ENCODE measurements at regions not wholly inside any gene's neighbourhood (a gene's known extent, or its start where the extent isn't known, plus 50 kb on each side); places are given as distances from the start of the nearest gene placed in this dataset.

- peaks cover 5% of the 10 kb centered on the region for H3K9me3 Mint-ChIP-seq (ENCODE audit: low read depth)
- H3K27ac Mint-ChIP-seq = no peak overlapping the region
- no peak overlapping the region for H3K4me3 Mint-ChIP-seq (ENCODE audit: low read depth)
- no peaks in the 10 kb centered on the region for H3K4me1 Mint-ChIP-seq (ENCODE audit: low read depth)
- DNase-seq (ENCODE audit: low spot score, unreplicated experiment) = no peak
- TF ChIP-seq, protein P1, sequence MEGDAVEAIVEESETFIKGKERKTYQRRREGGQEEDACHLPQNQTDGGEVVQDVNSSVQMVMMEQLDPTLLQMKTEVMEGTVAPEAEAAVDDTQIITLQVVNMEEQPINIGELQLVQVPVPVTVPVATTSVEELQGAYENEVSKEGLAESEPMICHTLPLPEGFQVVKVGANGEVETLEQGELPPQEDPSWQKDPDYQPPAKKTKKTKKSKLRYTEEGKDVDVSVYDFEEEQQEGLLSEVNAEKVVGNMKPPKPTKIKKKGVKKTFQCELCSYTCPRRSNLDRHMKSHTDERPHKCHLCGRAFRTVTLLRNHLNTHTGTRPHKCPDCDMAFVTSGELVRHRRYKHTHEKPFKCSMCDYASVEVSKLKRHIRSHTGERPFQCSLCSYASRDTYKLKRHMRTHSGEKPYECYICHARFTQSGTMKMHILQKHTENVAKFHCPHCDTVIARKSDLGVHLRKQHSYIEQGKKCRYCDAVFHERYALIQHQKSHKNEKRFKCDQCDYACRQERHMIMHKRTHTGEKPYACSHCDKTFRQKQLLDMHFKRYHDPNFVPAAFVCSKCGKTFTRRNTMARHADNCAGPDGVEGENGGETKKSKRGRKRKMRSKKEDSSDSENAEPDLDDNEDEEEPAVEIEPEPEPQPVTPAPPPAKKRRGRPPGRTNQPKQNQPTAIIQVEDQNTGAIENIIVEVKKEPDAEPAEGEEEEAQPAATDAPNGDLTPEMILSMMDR (IDR thresholded peaks at IDR 0.05; ENCODE audit: unreplicated experiment) = no peak
- H3K27me3 Mint-ChIP-seq = no peaks in the 10 kb centered on the region
- H3K36me3 Mint-ChIP-seq (ENCODE audit: insufficient read depth) = no peaks in the 10 kb centered on the region
Measured at GRCh38 chr1:80048716-80049115, 1042.2 kb upstream of the ADGRL4 start.

GRCh38 chr1:80047791-80048190 lies 1041.3 kb upstream of the ADGRL4 start:
- TF ChIP-seq, protein P1 (IDR thresholded peaks at IDR 0.05; ENCODE audit: unreplicated experiment) = no peak
- Mint-ChIP-seq H3K4me3 (ENCODE audit: low read depth) (no peak overlapping the region), H3K9me3 (ENCODE audit: low read depth) (peaks cover 5% of the 10 kb centered on the region), H3K36me3 (ENCODE audit: insufficient read depth) (no peaks in the 10 kb centered on the region), H3K27me3 (no peaks in the 10 kb centered on the region), H3K27ac (no peak overlapping the region), H3K4me1 (ENCODE audit: low read depth) (no peaks in the 10 kb centered on the region)
- DNase-seq (ENCODE audit: low spot score, unreplicated experiment) = no peak

DNA sequence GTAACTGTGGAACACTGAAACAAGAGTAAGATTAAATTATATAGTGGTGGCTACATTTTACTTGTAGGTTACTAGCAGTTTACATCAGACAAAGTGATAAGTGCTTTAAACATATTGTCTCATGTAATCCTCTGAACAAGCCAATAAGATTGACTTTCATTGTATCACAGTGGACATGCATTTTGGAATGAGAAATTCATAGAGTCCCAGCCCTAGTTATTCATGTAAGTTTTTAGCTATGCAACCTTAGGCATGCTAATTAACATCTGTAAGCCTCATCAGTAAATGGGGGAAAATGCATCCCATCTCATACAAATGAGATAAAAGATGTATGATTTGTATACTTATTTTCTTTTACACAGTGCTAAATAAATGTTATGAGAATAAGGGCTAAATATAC lies 1038.1 kb upstream of the ADGRL4 start:
- H3K4me1 Mint-ChIP-seq (ENCODE audit: low read depth) = no peaks in the 10 kb centered on the region
- no peak for DNase-seq (ENCODE audit: low spot score, unreplicated experiment)
- TF ChIP-seq, protein P1 (IDR thresholded peaks at IDR 0.05; ENCODE audit: unreplicated experiment) = no peak
- H3K4me3 Mint-ChIP-seq (ENCODE audit: low read depth) = no peak overlapping the region
- no peak overlapping the region for H3K27ac Mint-ChIP-seq
- H3K27me3 Mint-ChIP-seq = no peaks in the 10 kb centered on the region
- no peaks in the 10 kb centered on the region for H3K36me3 Mint-ChIP-seq (ENCODE audit: insufficient read depth)
- no peaks in the 10 kb centered on the region for H3K9me3 Mint-ChIP-seq (ENCODE audit: low read depth)

GRCh38 chr1:80036690-80037432 lies 1030.3 kb upstream of the ADGRL4 start:
- DNase-seq (ENCODE audit: low spot score, unreplicated experiment) = no peak
- Mint-ChIP-seq H3K27me3 (no peaks in the 10 kb centered on the region), H3K9me3 (ENCODE audit: low read depth) (no peaks in the 10 kb centered on the region), H3K27ac (no peak overlapping the region), H3K36me3 (ENCODE audit: insufficient read depth) (no peaks in the 10 kb centered on the region), H3K4me1 (ENCODE audit: low read depth) (no peaks in the 10 kb centered on the region), H3K4me3 (ENCODE audit: low read depth) (no peak overlapping the region)
- TF ChIP-seq, protein P1 (IDR thresholded peaks at IDR 0.05; ENCODE audit: unreplicated experiment) = no peak

GRCh38 chr1:80023358-80023757 lies 1016.8 kb upstream of the ADGRL4 start:
- Mint-ChIP-seq H3K27ac (no peak overlapping the region), H3K4me3 (ENCODE audit: low read depth) (no peak overlapping the region), H3K27me3 (no peaks in the 10 kb centered on the region), H3K9me3 (ENCODE audit: low read depth) (no peaks in the 10 kb centered on the region), H3K36me3 (ENCODE audit: insufficient read depth) (no peaks in the 10 kb centered on the region), H3K4me1 (ENCODE audit: low read depth) (no peaks in the 10 kb centered on the region)
- TF ChIP-seq, protein P1 (IDR thresholded peaks at IDR 0.05; ENCODE audit: unreplicated experiment) = no peak
- DNase-seq (ENCODE audit: low spot score, unreplicated experiment) = no peak
